ENCODE measurements at regions not wholly inside any gene's neighbourhood (a gene's known extent, or its start where the extent isn't known, plus 50 kb on each side); places are given as distances from the start of the nearest gene placed in this dataset.

DNA sequence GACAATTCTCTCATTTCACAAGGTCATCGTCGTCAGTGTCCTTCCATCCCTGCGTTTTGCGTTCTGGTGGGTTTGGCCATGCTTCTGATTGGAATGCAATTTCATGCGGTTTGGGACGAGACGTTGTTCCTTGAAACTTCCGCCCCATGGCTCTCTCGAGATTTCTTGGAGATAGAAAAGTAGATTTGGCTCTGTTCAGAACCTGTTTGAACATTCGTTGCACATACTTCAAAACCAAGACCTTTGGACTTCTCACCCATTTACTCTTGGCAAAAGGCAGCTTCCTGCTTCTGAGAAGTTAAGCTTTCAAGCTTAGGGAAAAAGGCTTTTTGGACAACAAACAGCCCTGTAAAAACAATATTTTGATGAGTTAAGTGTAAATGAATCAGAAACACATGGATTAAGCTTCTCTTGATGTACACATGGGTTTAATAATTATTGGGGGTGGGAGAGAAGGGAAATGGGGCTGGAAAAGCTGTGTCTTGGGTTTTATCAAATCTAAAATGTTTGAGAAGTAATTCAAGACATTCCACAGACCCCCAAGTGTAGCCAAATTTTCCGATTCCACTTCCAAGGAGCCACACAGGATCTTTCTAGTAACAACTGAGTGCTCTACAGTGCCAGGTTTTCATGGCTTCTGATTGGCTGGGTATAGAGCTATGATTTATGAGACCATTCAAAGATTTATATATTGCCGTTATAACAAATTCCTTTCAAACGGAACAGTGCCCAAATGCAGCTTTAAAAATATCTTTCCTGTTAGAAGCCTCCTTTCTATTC lies 467.2 kb downstream of the MED13L start:
- peaks cover 0 to 9% of the 10 kb centered on the region in 2 experiments; a peak in 1 of 4 replicates for H3K4me1 ChIP-seq (ENCODE audit: control insufficient read depth in 1 of 2, insufficient read depth in 2 of 2, low read length in 2 of 2)
- peaks cover 7% of the 10 kb centered on the region; the same call in 1 of the 2 replicates for H3K27me3 ChIP-seq (ENCODE audit: insufficient read depth, low read length)
- H3K9ac ChIP-seq (ENCODE audit: low read length), result no peak overlapping the region
- H3K79me2 ChIP-seq (ENCODE audit: insufficient read depth, low read length), result no peaks in the 10 kb centered on the region
- no peaks in the 10 kb centered on the region for H3K9me2 ChIP-seq (ENCODE audit: insufficient read depth)
- RAD21 ChIA-PET (ENCODE audit: low non-redundant PET in 1 of 2, low total read pairs in 2 of 2, uncharacterized antibody in 2 of 2, unreplicated experiment in 2 of 2), result no interaction called here
- no peak overlapping the region for H3K4me2 ChIP-seq (ENCODE audit: low read length)
- no peaks in the 10 kb centered on the region for H4K20me1 ChIP-seq (ENCODE audit: insufficient read depth)
- no peak overlapping the region for H3K27ac ChIP-seq (ENCODE audit: low read depth, low read length)
- ATAC-seq (no peak), DNase-seq (ENCODE audit: low read depth, low spot score) (no peak)
- H3K9me3 ChIP-seq (ENCODE audit: control insufficient read depth in 1 of 2, insufficient read depth in 1 of 2, low read depth in 1 of 2, low read length in 2 of 2), result no peaks in the 10 kb centered on the region
- H2AFZ ChIP-seq (ENCODE audit: low read depth, low read length, poor library complexity, severe bottlenecking), result no peak overlapping the region
- no peak overlapping the region for H3K4me3 ChIP-seq (replicated peaks in 1 of 2; ENCODE audit: low read depth in 1 of 2, low read length in 2 of 2)
- intact Hi-C loops (cut with micrococcal nuclease), result no loop called here
- POLR2A ChIA-PET, result no interaction called here
- TF ChIP-seq CTCF (IDR thresholded peaks at IDR 0.05 in 2 of 3, conservative IDR thresholded peaks at IDR 0.05 in 1 of 3; ENCODE audit: borderline replicate concordance in 1 of 3, insufficient read depth in 1 of 3, low read depth in 2 of 3, low read length in 2 of 3), result no peak
- no peak for TF ChIP-seq CBX3 (IDR thresholded peaks at IDR 0.05; ENCODE audit: low read depth)
- TF ChIP-seq ZFX (IDR thresholded peaks at IDR 0.05), result no peak
- no peak for TF ChIP-seq YY1 (IDR thresholded peaks at IDR 0.05; ENCODE audit: extremely low read depth, insufficient replicate concordance, low read depth, low read length)
- TF ChIP-seq POLR2AphosphoS5 (IDR thresholded peaks at IDR 0.05; ENCODE audit: low read depth, low read length), result no peak
- no peak for TF ChIP-seq JUND (IDR thresholded peaks at IDR 0.05)
- TF ChIP-seq EZH2 (IDR thresholded peaks at IDR 0.05), result no peak
- no peak for TF ChIP-seq RAD21 (IDR thresholded peaks at IDR 0.05; ENCODE audit: low read depth)
- CTCF ChIA-PET, result no interaction called here
- BruUV-seq (replicated peaks), result no TSS peak
- no peaks in the 10 kb centered on the region for H3K36me3 ChIP-seq (ENCODE audit: control insufficient read depth in 1 of 2, insufficient read depth in 2 of 2, low read length in 2 of 2)

Data from HCT116 (cell line).